ENCODE measurements at regions not wholly inside any gene's neighbourhood (a gene's known extent, or its start where the extent isn't known, plus 50 kb on each side); places are given as distances from the start of the nearest gene placed in this dataset.

GRCh38 chr6:153801917-153802316 is 237.1 kb upstream of the OPRM1 start:
- DNase-seq (ENCODE audit: extremely low read depth in 1 of 4, low spot score in 3 of 4) (no peak), FAIRE-seq (no peak), ATAC-seq (no peak)
- no peak overlapping the region for H3K9ac ChIP-seq (ENCODE audit: insufficient read depth in 1 of 2, low read depth in 2 of 2, low read length in 2 of 2)
- H3K27ac ChIP-seq (ENCODE audit: extremely low read depth, low read depth, low read length): no peak overlapping the region
- no peaks in the 10 kb centered on the region for H3K36me3 ChIP-seq (ENCODE audit: control insufficient read depth, insufficient read depth, low read length)
- H3K4me2 ChIP-seq (ENCODE audit: insufficient read depth, low read length): no peak overlapping the region
- in situ Hi-C loops (cut with MboI) (no loop called here), intact Hi-C loops (cut with micrococcal nuclease) (no loop called here)
- no peaks in the 10 kb centered on the region; the same call in 1 of the 2 replicates for H3K9me3 ChIP-seq (replicated peaks; ENCODE audit: control insufficient read depth, insufficient read depth, low read depth, low read length)
- no peaks in the 10 kb centered on the region for H3K27me3 ChIP-seq (ENCODE audit: control insufficient read depth in 2 of 2, insufficient read depth in 2 of 2, low read length in 2 of 2)
- no peak overlapping the region for H2AFZ ChIP-seq (ENCODE audit: low read depth, low read length)
- ChIA-PET CTCF (ENCODE audit: low intra/inter-chr PET ratio) (no interaction called here), POLR2A (no interaction called here)
- H3K4me1 ChIP-seq (replicated peaks in 1 of 2; ENCODE audit: control insufficient read depth in 2 of 2, insufficient read depth in 2 of 2, low read length in 2 of 2): no peaks in the 10 kb centered on the region
- H3K79me2 ChIP-seq (ENCODE audit: control insufficient read depth, insufficient read depth, low read length): no peaks in the 10 kb centered on the region
- H4K20me1 ChIP-seq (replicated peaks; ENCODE audit: control insufficient read depth, insufficient read depth, low read length): no peaks in the 10 kb centered on the region
- 0% methylated on average over 2 of the region's 2 CpGs for WGBS (ENCODE audit: insufficient coverage, low coverage, missing lambda C conversion rate)
- H3K4me3 ChIP-seq: no peak overlapping the region
- no peaks in the 10 kb centered on the region for H3K9me1 ChIP-seq (ENCODE audit: control insufficient read depth, insufficient read depth, low read length)
- TF ChIP-seq ZBTB8A (IDR thresholded peaks at IDR 0.05; ENCODE audit: partially characterized antibody) (no peak), ZFX (CRISPR knock-in tag; IDR thresholded peaks at IDR 0.05) (no peak), ZNF785 (CRISPR knock-in tag; IDR thresholded peaks at IDR 0.05) (no peak), MEIS2 (IDR thresholded peaks at IDR 0.05; ENCODE audit: partially characterized antibody) (no peak), NEUROD1 (IDR thresholded peaks at IDR 0.05; ENCODE audit: borderline replicate concordance, low read depth, low read length, partially characterized antibody) (no peak), MCM7 (IDR thresholded peaks at IDR 0.05) (no peak), POLR2B (IDR thresholded peaks at IDR 0.05; ENCODE audit: low read depth, partially characterized antibody) (no peak), PHTF2 (CRISPR knock-in tag; IDR thresholded peaks at IDR 0.05) (no peak)
- TF ChIP-seq, protein P1, sequence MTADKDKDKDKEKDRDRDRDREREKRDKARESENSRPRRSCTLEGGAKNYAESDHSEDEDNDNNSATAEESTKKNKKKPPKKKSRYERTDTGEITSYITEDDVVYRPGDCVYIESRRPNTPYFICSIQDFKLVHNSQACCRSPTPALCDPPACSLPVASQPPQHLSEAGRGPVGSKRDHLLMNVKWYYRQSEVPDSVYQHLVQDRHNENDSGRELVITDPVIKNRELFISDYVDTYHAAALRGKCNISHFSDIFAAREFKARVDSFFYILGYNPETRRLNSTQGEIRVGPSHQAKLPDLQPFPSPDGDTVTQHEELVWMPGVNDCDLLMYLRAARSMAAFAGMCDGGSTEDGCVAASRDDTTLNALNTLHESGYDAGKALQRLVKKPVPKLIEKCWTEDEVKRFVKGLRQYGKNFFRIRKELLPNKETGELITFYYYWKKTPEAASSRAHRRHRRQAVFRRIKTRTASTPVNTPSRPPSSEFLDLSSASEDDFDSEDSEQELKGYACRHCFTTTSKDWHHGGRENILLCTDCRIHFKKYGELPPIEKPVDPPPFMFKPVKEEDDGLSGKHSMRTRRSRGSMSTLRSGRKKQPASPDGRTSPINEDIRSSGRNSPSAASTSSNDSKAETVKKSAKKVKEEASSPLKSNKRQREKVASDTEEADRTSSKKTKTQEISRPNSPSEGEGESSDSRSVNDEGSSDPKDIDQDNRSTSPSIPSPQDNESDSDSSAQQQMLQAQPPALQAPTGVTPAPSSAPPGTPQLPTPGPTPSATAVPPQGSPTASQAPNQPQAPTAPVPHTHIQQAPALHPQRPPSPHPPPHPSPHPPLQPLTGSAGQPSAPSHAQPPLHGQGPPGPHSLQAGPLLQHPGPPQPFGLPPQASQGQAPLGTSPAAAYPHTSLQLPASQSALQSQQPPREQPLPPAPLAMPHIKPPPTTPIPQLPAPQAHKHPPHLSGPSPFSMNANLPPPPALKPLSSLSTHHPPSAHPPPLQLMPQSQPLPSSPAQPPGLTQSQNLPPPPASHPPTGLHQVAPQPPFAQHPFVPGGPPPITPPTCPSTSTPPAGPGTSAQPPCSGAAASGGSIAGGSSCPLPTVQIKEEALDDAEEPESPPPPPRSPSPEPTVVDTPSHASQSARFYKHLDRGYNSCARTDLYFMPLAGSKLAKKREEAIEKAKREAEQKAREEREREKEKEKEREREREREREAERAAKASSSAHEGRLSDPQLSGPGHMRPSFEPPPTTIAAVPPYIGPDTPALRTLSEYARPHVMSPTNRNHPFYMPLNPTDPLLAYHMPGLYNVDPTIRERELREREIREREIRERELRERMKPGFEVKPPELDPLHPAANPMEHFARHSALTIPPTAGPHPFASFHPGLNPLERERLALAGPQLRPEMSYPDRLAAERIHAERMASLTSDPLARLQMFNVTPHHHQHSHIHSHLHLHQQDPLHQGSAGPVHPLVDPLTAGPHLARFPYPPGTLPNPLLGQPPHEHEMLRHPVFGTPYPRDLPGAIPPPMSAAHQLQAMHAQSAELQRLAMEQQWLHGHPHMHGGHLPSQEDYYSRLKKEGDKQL (CRISPR knock-in tag; IDR thresholded peaks at IDR 0.05; ENCODE audit: borderline replicate concordance): no peak
- BruUV-seq (replicated peaks): no TSS peak
